Breast epithelium (tissue), 3 donors: ENCODE measurements at regions not wholly inside any gene's neighbourhood (a gene's known extent, or its start where the extent isn't known, plus 50 kb on each side); places are given as distances from the start of the nearest gene placed in this dataset.

Experiments used
- CTCF ChIP-seq, 3 donors: fragments of 450-650 bp; IDR thresholded peaks; one replicate each; pipeline ENCODE4 v1.5.1; 2016 to 2017; ENCODE audit warnings: antibody characterized with exemption in 3 of 3, mild to moderate bottlenecking in 3 of 3, moderate library complexity in 3 of 3
- POLR2A ChIP-seq: fragments of 450-650 bp; IDR thresholded peaks from one replicate; pipeline ENCODE4 v1.6.1; 2016; ENCODE audit warnings: antibody characterized with exemption, mild to moderate bottlenecking, moderate library complexity

GRCh38 chr2:198371329-198371728 lies 566.9 kb downstream of the PLCL1 start:
- no peak for TF ChIP-seq CTCF (IDR thresholded peaks at IDR 0.05)
- TF ChIP-seq POLR2A = no peak
